Lower lobe of right lung (tissue), 2 donors: ENCODE measurements at regions not wholly inside any gene's neighbourhood (a gene's known extent, or its start where the extent isn't known, plus 50 kb on each side); places are given as distances from the start of the nearest gene placed in this dataset.

Experiments
- ATAC-seq, 2 donors: fragments of 200-7000 bp; cut with Tn5 transposase; one replicate each; pipeline ENCODE4 v1.9.1; 2020 to 2022; ENCODE audit warnings: mild to moderate bottlenecking in 2 of 2, moderate library complexity in 2 of 2
- DNase-seq: peaks from one replicate; pipeline ENCODE4 v3.0.0-alpha.2; 2020
- H3K27ac ChIP-seq: fragments of 200-600 bp; one replicate; pipeline ENCODE4 v1.8.0; 2022
- H3K27me3 ChIP-seq: fragments of 200-600 bp; one replicate; pipeline ENCODE4 v1.8.0; 2022; ENCODE audit warnings: low read depth
- H3K36me3 ChIP-seq: fragments of 200-600 bp; one replicate; pipeline ENCODE4 v1.8.0; 2022; ENCODE audit warnings: mild to moderate bottlenecking
- H3K4me1 ChIP-seq: fragments of 200-600 bp; one replicate; pipeline ENCODE4 v1.8.0; 2022
- H3K4me3 ChIP-seq: fragments of 200-600 bp; one replicate; pipeline ENCODE4 v1.8.0; 2022; ENCODE audit warnings: mild to moderate bottlenecking
- H3K9me3 ChIP-seq: fragments of 200-600 bp; one replicate; pipeline ENCODE4 v1.8.0; 2022
- CTCF ChIP-seq: fragments of 200-600 bp; IDR thresholded peaks from one replicate; pipeline ENCODE4 v1.8.0; 2022; ENCODE audit warnings: antibody characterized with exemption, mild to moderate bottlenecking
- intact Hi-C: fragments of 100-400 bp; cut with DNase I; formaldehyde crosslinking; loops from one replicate; pipeline ENCODE4 v1.11.0; 2022
- donor health status: DM: no; HTN: yes; CAD: no; lungs with severe emphysema.

GRCh38 chr13:50280441-50280937 is 265.2 kb downstream of the KCNRG start:
- Histone ChIP-seq H3K4me3 (no peak overlapping the region), H3K9me3 (no peaks in the 10 kb centered on the region), H3K4me1 (peaks cover 5% of the 10 kb centered on the region), H3K27ac (no peak overlapping the region), H3K36me3 (no peaks in the 10 kb centered on the region), H3K27me3 (no peaks in the 10 kb centered on the region)
- ATAC-seq: peak in 1 of 2 donors; percentile 39
- no peak for TF ChIP-seq CTCF
- intact Hi-C loops: no loop called here
- no peak for DNase-seq

GRCh38 chr13:50282016-50282415 is 266.8 kb downstream of the KCNRG start:
- TF ChIP-seq CTCF: no peak
- peaks cover 5% of the 10 kb centered on the region for H3K4me1 ChIP-seq
- H3K4me3 ChIP-seq: no peak overlapping the region
- no peaks in the 10 kb centered on the region for H3K9me3 ChIP-seq
- intact Hi-C loops: no loop called here
- DNase-seq (no peak), ATAC-seq (no peak)
- no peaks in the 10 kb centered on the region for H3K27me3 ChIP-seq
- no peaks in the 10 kb centered on the region for H3K36me3 ChIP-seq
- H3K27ac ChIP-seq: no peak overlapping the region

- Histone ChIP-seq H3K27me3 (no peaks in the 10 kb centered on the region), H3K4me3 (no peak overlapping the region), H3K4me1 (peaks cover 5% of the 10 kb centered on the region), H3K9me3 (no peaks in the 10 kb centered on the region), H3K36me3 (no peaks in the 10 kb centered on the region), H3K27ac (no peak overlapping the region)
- intact Hi-C loops: no loop called here
- ATAC-seq: no peak
- no peak for TF ChIP-seq CTCF
- DNase-seq: no peak
Measured at GRCh38 chr13:50283017-50283416, 267.8 kb downstream of the KCNRG start.

GRCh38 chr13:50284540-50284939 is 269.3 kb downstream of the KCNRG start:
- no peak for TF ChIP-seq CTCF
- DNase-seq (no peak), ATAC-seq (peak; percentile 52 to 61)
- no peak overlapping the region for H3K4me3 ChIP-seq
- peaks cover 5% of the 10 kb centered on the region for H3K4me1 ChIP-seq
- no peaks in the 10 kb centered on the region for H3K27me3 ChIP-seq
- H3K36me3 ChIP-seq: no peaks in the 10 kb centered on the region
- intact Hi-C loops: no loop called here
- no peaks in the 10 kb centered on the region for H3K9me3 ChIP-seq
- no peak overlapping the region for H3K27ac ChIP-seq

- intact Hi-C loops: no loop called here
- ATAC-seq (no peak), DNase-seq (no peak)
- Histone ChIP-seq H3K27ac (no peak overlapping the region), H3K36me3 (no peaks in the 10 kb centered on the region), H3K9me3 (no peaks in the 10 kb centered on the region), H3K4me3 (no peak overlapping the region), H3K27me3 (no peaks in the 10 kb centered on the region), H3K4me1 (peaks cover 5% of the 10 kb centered on the region)
- no peak for TF ChIP-seq CTCF
Measured at GRCh38 chr13:50285283-50285682, 270.0 kb downstream of the KCNRG start.

GRCh38 chr13:50286324-50286723 is 271.1 kb downstream of the KCNRG start:
- no peak for TF ChIP-seq CTCF
- Histone ChIP-seq H3K27ac (peak overlapping the region; percentile 5), H3K36me3 (no peaks in the 10 kb centered on the region), H3K4me3 (no peak overlapping the region), H3K9me3 (no peaks in the 10 kb centered on the region), H3K4me1 (peaks cover 5% of the 10 kb centered on the region), H3K27me3 (no peaks in the 10 kb centered on the region)
- intact Hi-C loops: no loop called here
- ATAC-seq: peak; percentile 31 to 34
- no peak for DNase-seq
